Vagina (tissue), 2 donors: ENCODE measurements at regions not wholly inside any gene's neighbourhood (a gene's known extent, or its start where the extent isn't known, plus 50 kb on each side); places are given as distances from the start of the nearest gene placed in this dataset.

Experiments
- DNase-seq, 2 donors: peaks; one replicate each; pipeline ENCODE4 v3.0.0-alpha.2; 2017; ENCODE audit errors: extremely low spot score in 2 of 2
- H3K27ac ChIP-seq: fragments of 200-600 bp; sonication (generic); one replicate; pipeline ENCODE4 v1.5.1; 2019
- H3K27me3 ChIP-seq: fragments of 200-600 bp; sonication (generic); one replicate; pipeline ENCODE4 v1.5.1; 2019
- H3K36me3 ChIP-seq, 2 donors: fragments of 200-600 bp; sonication (generic); one replicate each; pipeline ENCODE4 v1.5.1; 2017 to 2019
- H3K4me1 ChIP-seq: fragments of 200-600 bp; sonication (generic); one replicate; pipeline ENCODE4 v1.5.1; 2019
- H3K4me3 ChIP-seq, 2 donors: fragments of 200-600 bp; sonication (generic); 1 replicate in 1 of 2; 2 replicates in 1 of 2; pipeline ENCODE4 v1.5.1; 2016 to 2019
- H3K9me3 ChIP-seq: fragments of 200-600 bp; sonication (generic); one replicate; pipeline ENCODE4 v1.5.1; 2019
- POLR2A ChIP-seq, 2 donors: fragments of 450-650 bp; IDR thresholded peaks; one replicate each; pipeline ENCODE4 v1.6.1; 2017; ENCODE audit warnings: antibody characterized with exemption in 2 of 2, mild to moderate bottlenecking in 2 of 2, moderate library complexity in 2 of 2
- POLR2AphosphoS5 ChIP-seq, 2 donors: sonication (generic); formaldehyde crosslinking; IDR thresholded peaks; one replicate each; pipeline ENCODE4 v1.9.0; 2017; ENCODE audit warnings: antibody characterized with exemption in 2 of 2, mild to moderate bottlenecking in 2 of 2, low read depth in 1 of 2; ENCODE audit not compliant: insufficient read depth in 1 of 2
- intact Hi-C: fragments of 100-400 bp; cut with DNase I; formaldehyde crosslinking; loops from one replicate; pipeline ENCODE4 v1.15.1; 2023
- TF ChIP-seq, protein P1 (sequence below), 3 experiments: fragments of 450-650 bp in 2 of 3; fragments of 200-600 bp in 1 of 3; sonication (generic) in 1 of 3; IDR thresholded peaks; one replicate each; pipeline ENCODE4 v1.5.1; 2017 to 2019; ENCODE audit warnings: antibody characterized with exemption in 3 of 3, mild to moderate bottlenecking in 2 of 3, moderate library complexity in 2 of 3

DNA sequence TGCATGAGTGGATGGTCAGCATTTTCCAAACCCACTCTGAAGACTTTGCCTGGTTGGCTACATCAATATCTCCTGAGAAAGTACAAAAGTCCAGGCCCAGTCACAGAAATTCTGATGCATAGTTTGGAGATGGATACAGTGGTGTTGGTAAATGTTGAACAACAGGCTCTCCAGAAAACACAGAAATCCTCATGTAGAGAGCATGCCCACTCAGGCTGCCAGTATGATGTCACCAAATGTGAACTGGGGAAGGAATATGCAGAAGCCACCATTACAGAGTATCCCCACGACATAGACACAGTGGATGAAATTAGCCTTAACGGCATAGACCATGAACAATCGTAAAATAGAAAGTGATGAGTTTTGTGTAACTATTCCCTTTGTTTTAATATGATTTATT is 97.1 kb upstream of the NXT1 start:
- peak; percentile 40 to 58 for DNase-seq
- Histone ChIP-seq H3K4me1 (peaks cover 10% of the 10 kb centered on the region), H3K27ac (no peak overlapping the region), H3K27me3 (no peaks in the 10 kb centered on the region), H3K9me3 (no peaks in the 10 kb centered on the region), H3K4me3 (no peak overlapping the region), H3K36me3 (no peaks in the 10 kb centered on the region)
- intact Hi-C loops = no loop called here
- TF ChIP-seq, protein P1, sequence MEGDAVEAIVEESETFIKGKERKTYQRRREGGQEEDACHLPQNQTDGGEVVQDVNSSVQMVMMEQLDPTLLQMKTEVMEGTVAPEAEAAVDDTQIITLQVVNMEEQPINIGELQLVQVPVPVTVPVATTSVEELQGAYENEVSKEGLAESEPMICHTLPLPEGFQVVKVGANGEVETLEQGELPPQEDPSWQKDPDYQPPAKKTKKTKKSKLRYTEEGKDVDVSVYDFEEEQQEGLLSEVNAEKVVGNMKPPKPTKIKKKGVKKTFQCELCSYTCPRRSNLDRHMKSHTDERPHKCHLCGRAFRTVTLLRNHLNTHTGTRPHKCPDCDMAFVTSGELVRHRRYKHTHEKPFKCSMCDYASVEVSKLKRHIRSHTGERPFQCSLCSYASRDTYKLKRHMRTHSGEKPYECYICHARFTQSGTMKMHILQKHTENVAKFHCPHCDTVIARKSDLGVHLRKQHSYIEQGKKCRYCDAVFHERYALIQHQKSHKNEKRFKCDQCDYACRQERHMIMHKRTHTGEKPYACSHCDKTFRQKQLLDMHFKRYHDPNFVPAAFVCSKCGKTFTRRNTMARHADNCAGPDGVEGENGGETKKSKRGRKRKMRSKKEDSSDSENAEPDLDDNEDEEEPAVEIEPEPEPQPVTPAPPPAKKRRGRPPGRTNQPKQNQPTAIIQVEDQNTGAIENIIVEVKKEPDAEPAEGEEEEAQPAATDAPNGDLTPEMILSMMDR (IDR thresholded peaks at IDR 0.05) = no peak
- no peak for TF ChIP-seq POLR2A (IDR thresholded peaks at IDR 0.05)

DNA sequence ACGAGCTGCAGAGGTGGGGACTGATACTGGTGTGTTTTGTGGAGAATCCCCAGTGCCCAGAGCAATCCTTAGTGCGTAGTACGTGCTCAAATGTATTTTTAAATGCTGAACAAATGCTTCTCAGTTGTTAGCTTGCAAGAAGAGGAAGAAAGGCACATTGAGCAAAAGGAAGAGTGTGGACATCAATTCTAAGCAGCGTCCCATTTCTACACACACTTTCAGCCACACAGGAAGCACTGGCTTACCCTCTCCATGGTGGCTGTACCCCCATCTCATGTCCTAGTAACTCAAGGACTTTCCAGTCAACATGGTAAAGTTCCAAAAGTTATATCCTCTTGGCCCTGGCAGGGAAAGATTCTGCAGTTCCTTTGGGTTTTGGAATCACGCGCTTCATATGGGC is 98.8 kb upstream of the NXT1 start:
- no peaks in the 10 kb centered on the region for H3K27me3 ChIP-seq
- no peak for TF ChIP-seq POLR2A (IDR thresholded peaks at IDR 0.05)
- TF ChIP-seq, protein P1 (IDR thresholded peaks at IDR 0.05) = no peak
- no peak for TF ChIP-seq POLR2AphosphoS5 (IDR thresholded peaks at IDR 0.05; ENCODE audit: insufficient read depth in 1 of 2, low read depth in 1 of 2)
- H3K9me3 ChIP-seq = no peaks in the 10 kb centered on the region
- H3K27ac ChIP-seq = no peak overlapping the region
- no peak overlapping the region for H3K4me3 ChIP-seq
- no peak for DNase-seq
- no peaks in the 10 kb centered on the region for H3K4me1 ChIP-seq
- intact Hi-C loops = no loop called here
- no peaks in the 10 kb centered on the region for H3K36me3 ChIP-seq

DNA sequence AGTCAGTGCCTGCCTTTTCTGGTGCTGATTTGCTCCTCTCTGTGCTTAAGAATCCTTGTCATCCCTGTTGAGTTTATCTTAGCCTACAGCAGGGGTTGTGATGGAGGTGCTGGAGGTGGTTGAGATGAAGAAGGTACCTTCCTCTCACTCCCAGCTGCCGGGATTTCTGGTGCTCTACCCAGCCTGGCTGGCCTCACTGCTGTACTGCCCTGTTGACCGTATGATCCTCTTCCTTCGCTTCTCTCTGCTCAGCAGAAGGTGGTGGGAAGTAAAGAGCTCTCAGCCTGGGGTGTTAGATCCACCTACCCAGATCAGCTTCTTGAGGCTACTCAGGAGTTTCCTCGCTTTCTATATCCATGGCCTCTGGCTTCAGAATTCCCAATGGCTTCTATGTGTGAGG is 101.0 kb upstream of the NXT1 start:
- no peak overlapping the region for H3K4me3 ChIP-seq
- intact Hi-C loops = no loop called here
- DNase-seq = no peak
- H3K27ac ChIP-seq = no peak overlapping the region
- H3K27me3 ChIP-seq = no peaks in the 10 kb centered on the region
- H3K9me3 ChIP-seq = no peaks in the 10 kb centered on the region
- peaks cover 2% of the 10 kb centered on the region for H3K4me1 ChIP-seq
- no peaks in the 10 kb centered on the region for H3K36me3 ChIP-seq
- TF ChIP-seq POLR2A (IDR thresholded peaks at IDR 0.05) = no peak
- TF ChIP-seq POLR2AphosphoS5 (IDR thresholded peaks at IDR 0.05; ENCODE audit: insufficient read depth in 1 of 2, low read depth in 1 of 2) = no peak
- TF ChIP-seq, protein P1 (IDR thresholded peaks at IDR 0.05) = no peak

DNA sequence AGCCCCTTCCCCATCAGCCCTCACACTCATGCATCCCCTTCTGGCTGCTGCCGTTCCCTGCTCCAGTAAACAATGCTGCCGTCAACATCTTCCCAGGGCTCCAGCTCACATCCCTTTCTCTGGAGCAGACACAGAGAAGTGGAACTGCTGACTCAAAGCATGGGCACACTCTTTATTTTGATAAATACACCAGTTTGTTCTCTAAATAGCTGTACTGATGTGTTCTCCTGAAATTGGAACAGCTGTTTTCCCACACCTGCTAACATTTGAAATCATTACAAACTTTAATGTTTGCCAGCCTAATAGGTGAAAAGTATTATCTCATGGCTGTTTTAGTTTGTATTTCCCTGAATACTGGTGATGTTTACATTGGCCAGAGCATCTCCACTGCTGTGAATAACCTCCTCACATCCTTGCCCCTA is 102.1 kb upstream of the NXT1 start:
- TF ChIP-seq POLR2A (IDR thresholded peaks at IDR 0.05) (no peak), POLR2AphosphoS5 (IDR thresholded peaks at IDR 0.05; ENCODE audit: insufficient read depth in 1 of 2, low read depth in 1 of 2) (no peak)
- TF ChIP-seq, protein P1 (IDR thresholded peaks at IDR 0.05) = no peak
- DNase-seq = no peak
- Histone ChIP-seq H3K27ac (no peak overlapping the region), H3K4me1 (peaks cover 7% of the 10 kb centered on the region), H3K27me3 (no peaks in the 10 kb centered on the region), H3K4me3 (no peak overlapping the region), H3K9me3 (no peaks in the 10 kb centered on the region), H3K36me3 (no peaks in the 10 kb centered on the region)
- intact Hi-C loops = no loop called here

DNA sequence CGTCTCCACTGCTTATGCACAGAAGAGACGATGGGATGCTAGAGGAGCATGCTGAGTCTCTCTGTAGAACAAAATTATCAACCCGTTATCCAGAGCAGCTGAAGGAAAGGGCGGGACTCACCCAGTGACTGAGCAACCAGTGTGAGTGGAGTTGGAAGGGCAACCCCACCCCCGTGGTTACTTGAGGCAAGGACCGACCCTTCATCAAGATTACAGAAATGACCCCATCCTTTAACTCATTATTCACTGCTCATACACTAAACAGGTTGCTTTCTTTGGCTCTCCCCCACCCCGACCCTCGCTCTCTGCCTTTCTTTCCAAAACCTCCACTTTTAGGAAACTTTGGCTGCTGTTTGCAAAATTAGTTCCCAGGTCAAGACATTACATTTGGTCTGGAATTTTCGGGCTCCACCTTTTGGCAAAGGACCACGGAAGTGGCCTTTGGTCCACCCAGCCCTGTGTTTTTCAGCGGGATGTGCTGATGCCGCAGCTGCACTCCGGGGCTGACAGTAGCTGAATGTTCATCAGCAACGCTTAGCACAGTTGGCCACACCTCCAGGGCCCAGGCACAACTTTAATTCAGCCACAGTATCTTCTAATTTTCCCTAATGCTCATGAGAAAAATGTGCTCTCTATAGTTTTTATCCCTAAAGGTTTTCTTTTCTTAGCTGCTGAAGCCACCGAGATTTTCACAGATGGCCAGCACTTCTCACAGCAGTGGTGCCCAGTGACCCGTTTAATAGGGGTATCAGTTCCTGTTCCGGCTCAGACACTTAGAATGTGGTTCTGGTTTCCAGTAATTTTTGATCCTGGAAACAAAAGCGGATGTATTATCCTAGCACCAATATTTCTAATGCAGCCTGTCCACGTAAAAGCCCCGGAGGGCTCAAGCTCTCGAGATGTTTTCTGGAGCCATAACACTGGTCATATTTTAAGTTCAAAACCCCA is 103.6 kb upstream of the NXT1 start:
- Histone ChIP-seq H3K4me1 (peaks cover 7% of the 10 kb centered on the region), H3K36me3 (no peaks in the 10 kb centered on the region), H3K4me3 (no peak overlapping the region), H3K9me3 (no peaks in the 10 kb centered on the region), H3K27me3 (no peaks in the 10 kb centered on the region), H3K27ac (no peak overlapping the region)
- TF ChIP-seq POLR2AphosphoS5 (IDR thresholded peaks at IDR 0.05; ENCODE audit: insufficient read depth in 1 of 2, low read depth in 1 of 2) = no peak
- no peak for TF ChIP-seq POLR2A (IDR thresholded peaks at IDR 0.05)
- TF ChIP-seq, protein P1 (IDR thresholded peaks at IDR 0.05) = no peak
- DNase-seq = no peak
- intact Hi-C loops = no loop called here
